Left forelimb (tissue), 1 donor: ENCODE measurements at regions not wholly inside any gene's neighbourhood (a gene's known extent, or its start where the extent isn't known, plus 50 kb on each side); places are given as distances from the start of the nearest gene placed in this dataset.

Experiments
- DNase-seq: peaks from one replicate; pipeline ENCODE4 v3.0.0-alpha.2; 2018; ENCODE audit warnings: low spot score

DNA sequence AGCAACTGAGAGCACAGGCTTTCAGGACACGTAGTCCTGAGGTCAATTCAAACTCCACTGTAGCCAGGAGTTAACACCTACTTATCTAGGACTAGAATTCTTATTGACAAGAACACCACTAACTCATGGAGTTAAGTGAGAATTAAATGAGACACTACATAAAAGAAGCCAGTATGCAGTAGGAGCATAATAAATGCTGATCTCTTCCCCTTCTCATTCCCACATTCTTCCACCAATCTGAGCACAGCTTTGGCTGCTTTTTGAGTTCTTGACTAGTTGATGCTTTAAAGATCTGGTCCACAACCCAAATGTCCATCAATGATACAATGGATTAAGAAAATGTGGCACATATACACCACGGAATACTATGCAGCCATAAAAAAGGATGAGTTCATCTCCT, 55.2 kb downstream of the TTC32 start:
- no peak for DNase-seq

DNA sequence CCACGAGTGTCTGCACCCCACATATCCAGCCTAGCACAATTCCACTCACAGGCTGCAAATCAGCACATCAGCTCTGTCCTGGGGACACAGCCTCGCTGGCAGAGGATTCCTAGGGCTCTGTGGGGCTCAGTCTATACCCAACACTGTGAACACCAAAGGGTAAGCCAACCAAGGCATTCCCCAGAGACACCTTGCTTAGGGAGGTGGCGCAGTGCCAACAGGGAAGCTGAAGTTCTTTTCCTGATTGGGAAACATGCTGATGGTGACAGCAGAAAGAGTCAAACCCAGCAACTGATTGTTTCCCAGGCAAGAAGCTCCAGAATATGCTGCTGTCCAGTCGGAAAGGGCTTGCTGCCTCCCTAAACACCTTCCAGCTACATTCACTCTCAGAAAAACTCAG, 55.8 kb downstream of the TTC32 start:
- DNase-seq = peak; percentile 44

DNA sequence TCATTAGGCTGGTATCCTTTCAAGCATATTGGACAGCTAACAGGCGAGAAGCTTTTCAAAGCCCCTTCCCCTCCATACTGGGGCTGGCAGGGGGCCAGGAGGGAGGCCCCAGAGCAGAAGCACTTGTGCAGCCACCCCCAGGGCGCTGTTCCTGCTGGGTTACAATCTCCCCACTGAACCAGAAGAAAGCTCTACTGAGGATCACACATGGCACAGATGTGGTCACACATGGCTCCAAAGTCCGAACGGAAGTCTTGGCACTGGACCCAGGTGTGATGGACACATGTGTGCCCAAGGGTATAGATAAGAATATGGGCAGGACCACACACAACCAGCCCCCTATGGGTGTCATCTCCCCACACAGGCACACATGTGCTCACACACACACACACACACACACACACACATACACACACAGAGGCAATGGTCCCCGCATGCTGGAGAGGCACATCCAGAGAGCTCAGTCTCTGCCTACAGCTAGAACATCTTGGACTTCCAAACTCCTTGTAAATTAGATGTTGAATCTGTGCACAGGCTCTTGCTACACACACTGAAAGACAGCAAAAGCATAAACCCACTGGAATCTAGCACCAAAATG, 56.4 kb downstream of the TTC32 start:
- peak; percentile 34 for DNase-seq

DNA sequence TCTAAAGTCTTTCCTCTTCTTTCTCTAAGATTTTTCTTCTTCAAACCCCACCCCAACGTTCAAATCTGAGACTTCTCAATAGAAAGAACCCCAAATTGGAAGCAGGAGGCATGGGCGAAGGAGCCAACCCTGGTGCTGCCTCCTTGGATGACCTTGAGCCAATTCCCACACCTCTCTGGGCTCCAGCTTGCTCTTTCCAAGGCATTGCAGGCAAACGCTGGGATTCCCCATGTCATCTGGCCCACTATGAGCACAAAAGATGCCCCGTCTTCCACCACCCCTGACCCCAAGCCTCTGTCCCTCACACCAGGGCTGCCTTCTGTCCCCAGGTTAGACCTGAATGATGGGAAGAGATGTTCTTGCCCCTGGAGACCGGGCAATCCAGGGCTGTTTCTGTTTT, 57.0 kb downstream of the TTC32 start:
- peak; percentile 44 for DNase-seq

DNA sequence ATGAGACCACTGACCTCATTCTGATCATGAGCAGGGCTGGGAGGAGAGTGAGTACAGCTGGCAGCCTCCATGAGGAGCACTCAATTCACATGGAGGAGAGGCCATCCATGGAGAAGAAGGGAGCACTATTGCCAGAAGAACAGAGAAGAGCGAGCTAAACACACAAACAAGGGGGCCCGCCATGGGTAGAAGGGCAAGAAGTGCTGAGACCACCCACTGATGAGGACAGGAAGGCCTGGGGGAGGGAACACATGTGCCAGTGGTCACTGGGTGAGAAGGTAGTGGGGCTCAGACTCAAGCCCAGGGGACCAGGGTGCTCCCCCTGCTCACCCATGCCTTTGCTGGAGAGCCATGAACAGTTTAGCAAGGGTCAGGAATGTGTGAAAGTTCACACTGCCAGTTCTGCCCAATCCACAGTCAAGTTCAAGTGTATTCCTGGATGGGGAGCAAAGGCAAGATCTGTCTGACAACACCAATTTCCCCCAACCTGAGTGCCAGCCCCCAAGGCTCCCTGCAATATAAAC, 57.7 kb downstream of the TTC32 start:
- DNase-seq = peak; percentile 28

DNA sequence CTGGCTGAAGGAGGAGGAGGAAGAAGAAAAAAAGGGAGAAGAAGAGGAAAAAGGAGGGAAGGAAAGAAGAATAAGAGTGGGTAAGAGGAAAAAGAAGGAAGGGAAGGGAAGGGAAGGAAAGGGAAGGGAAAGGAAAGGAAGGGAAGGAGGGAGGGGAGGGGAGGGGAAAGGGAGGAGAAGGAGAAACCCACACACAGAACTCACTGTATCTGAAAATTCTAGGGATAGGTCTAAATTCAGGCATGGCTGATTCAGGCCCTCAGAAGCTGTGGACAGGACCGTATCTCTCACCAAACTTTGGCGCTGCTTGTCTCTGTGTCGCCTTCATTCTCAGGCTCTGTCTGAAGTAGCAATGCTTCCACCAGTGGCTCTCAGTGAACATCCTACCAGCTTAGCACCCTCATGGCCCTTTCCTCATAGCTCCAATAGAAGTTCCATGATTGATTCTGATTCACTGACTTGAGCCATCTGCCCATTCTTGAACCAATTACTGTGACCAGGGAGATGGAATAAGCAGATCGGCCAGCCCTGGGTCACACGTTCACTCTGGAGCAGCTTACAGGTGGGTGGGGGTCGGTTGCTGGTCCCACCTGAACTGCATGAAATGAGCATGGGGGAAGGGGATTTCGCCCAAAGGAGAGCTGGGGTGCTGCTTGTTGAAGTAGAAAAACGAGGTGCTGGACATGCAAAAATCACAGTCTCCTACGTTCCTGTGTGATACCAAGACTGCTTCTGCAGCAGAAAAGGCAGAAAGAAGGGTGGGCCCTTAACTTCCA, 59.7 kb downstream of the TTC32 start:
- peak; percentile 47 for DNase-seq

DNA sequence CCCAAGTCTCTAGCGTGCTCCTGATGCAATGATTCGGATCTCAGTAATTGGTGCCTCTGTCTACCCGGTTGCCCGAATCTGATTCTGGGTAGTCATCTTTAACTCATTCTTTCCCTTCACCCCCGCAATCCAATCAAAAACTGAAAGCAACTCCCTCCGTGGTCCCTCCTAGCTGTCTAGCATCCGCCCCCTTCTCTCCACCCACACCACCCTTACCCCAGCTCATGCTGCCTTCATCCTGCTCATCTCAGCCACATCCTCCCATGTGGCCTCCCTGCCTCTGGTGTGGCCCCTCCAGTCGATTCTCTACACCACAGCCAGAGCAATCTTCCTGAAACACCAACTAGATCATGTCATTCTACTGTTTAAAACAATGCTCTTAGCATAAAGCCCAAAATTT, 62.3 kb downstream of the TTC32 start:
- DNase-seq = peak; percentile 23

DNA sequence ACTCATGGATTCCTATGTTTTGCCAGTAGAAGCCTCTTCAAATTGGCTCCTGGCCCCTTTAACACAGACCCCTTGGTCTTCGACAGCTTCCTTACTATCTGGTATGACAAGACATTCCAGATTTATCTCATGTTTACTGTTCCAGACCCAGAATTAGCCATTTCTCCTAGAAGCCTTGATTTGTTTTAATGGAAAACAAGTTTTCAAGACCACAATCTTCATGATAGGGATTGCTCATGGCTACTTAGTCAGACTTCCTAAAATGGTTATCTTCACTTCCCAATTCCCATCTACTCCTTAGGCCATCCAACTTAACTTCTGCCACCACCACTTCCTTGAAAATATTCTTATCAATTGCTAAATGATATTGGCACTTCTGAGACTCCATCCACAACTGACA, 63.2 kb downstream of the TTC32 start:
- DNase-seq = peak; percentile 8

DNA sequence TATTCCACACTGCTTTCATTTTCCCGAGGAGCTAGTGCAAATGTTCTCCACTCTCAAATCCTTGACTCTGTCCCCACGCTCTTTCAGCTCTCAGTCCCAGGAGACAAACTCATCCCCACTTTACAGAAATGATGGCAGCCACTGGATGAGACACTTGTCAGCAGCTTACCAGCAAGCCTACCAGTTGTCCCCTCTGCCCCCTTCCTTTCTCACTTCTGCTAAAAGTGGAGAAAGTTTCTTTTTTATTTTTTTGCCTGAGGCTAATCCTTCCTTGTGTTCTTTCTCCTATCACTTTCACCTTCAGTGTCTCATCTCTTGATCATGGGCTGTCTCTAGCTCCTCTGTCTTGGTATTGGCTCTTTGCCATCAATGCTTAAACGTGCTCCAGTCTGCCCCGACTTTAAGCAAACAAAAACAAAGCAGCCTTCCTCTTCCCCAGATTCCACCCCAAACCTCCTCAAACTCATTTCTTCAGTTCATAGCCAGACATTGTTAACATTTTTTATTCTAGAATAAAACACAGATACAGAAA, 64.5 kb downstream of the TTC32 start:
- no peak for DNase-seq

DNA sequence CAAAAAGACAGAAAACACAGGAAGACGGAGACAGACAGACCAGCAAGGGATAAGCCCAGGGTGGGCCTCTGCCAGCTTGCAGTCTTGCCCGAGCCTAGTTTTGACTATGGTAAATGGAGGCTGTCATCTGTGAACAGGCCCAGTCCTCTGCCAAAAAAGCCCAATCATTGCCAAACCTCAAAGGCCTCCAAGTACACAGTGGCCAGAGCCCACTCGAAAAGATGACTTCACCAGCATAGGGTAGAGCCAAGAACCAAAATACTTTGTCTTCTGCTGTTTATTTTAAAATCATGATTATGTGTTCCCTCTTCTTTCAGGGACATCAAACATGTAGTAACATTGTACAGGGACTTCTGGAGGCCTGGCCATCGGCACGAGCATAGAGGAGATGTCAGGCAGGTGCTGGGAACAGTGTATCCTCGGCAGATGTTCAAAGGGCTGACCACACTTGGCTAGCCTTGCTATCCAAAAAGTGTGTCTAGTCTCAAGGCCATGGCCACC, 66.0 kb downstream of the TTC32 start:
- DNase-seq = peak; percentile 51

DNA sequence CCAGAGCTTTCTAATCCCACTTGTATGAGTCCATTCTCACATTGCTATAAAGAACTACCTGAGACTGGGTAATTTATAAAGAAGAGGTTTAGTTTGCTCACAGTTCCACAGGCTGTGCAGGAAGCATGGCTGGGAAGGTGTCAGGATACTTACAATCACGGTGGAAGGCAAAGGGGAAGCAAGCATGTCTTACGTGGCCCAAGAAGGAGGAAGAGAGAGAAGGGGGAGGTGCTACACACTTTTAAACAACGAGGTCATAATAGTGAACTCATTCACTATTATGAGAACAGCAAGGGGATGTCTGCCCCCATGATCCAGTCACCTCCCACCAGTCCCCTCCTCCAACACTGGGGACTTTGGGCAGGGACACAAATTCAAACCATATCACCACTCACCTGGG, 67.8 kb downstream of the TTC32 start:
- no peak for DNase-seq

DNA sequence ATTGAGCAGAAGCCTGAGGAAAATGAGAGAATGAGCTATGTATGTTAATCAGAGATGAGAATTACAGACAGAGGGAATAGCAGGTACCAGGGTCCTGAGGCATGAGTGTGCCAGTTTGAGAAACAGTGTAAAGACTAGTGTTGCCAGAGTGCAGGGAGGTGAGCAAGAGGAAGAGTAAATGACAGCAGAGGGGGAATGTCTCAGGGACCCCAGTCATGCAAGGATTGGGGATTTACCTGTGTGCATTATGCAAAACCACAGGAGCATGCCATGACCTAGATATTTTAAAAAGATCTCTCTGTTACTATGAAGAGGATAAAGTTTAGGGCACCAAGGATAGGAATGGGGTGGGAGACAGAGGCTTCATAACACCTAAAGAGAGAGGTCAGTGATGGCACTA, 72.1 kb downstream of the TTC32 start:
- DNase-seq = no peak

DNA sequence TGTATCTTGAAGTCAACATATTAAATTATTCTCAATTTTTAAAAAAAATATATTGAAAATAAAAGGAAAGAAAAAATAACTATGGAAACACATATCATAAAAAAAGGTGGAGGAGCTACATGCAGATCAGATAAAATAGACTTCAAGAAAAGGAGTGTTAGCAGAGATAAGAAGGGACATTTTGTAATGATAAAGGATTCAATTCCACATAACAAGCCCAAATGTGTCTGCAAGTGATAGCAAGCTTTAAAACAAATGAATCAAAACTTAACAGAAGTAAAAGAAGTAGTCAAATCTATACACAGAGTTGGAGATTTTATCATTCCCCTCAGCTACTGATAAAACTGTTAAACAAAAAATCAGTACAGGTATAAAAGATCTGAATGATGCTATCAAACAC, 74.9 kb downstream of the TTC32 start:
- DNase-seq = no peak

DNA sequence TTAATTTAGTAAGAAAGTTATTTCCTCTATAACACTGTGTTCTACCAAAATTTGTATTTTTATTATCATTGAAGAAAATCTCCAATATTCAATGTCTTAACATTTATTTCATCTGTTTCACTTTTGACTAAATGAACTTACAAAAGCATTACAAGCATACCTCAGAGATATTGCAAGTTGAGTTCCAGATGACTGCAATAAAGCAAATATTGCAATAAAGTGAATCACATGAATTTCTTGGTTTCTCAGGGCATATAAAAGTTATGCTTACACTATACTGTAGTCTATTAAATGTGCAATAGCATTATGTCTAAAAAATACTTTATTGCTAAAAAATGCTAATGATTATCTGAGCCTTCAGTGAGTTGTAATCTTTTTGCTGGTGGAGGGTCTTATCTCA, 78.3 kb downstream of the TTC32 start:
- DNase-seq = no peak

DNA sequence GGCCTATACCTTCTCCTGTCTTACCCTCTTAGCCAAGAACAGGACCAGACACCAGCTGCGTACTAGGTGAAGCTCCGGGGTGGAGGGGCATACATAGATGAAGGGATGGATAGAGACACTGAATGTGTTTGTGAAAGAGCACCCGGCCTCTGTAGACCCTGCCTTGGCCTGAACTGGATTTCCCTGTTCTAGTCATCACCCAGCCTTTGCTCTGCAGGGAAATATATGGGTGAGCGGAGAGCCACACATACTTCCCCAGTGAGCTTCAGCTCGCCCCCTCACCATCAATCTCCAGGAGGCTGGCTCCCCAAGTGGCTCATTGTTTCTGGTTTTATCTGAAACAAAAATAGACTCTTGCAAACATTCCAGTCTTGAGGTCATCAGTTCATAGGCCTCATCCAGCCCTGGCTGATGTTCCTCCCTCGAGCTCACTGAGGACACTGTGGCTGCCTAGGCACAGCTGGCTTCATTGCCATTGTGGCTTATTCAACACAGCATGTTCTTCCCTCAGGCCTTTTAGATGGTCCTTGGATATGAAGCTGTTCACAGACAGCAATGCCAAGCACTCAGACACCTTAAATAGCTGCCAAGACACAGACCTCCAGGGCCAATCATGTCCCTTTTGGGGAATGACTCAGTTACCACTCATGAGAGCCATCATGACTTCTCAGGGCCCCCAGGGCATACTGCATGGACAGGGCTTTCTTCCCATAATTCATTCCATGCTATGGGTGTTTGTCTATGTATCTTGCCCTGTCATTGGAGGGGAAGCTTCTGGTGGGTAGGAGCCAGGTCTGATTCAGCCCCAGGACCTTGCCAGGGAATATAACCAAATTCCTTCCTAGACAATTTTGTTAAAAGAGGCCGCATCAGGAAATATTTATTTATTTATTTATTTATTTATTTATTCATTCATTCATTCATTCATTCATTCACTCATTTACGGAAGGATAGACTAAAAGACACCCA, 82.4 kb downstream of the TTC32 start:
- DNase-seq = peak; percentile 30

DNA sequence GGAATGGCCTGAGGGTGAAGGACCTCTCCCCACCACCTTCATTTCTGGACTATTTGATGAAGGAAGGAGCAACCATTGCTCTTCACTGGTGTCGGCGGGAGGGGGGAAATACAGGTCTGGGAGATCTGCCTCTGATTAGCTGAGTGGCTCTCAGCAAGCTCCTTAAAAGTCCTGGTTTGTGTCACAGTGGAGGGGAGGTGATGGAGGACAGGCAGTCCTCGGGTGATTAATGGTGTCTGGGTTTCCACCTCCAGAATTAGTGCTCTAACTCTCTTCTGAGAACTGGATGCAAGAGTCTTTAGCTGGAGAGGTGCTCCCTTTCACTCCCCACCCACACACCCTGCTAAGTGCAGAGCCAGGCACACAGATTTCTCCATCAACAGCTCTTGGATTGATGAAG, 83.2 kb downstream of the TTC32 start:
- DNase-seq = peak; percentile 38

DNA sequence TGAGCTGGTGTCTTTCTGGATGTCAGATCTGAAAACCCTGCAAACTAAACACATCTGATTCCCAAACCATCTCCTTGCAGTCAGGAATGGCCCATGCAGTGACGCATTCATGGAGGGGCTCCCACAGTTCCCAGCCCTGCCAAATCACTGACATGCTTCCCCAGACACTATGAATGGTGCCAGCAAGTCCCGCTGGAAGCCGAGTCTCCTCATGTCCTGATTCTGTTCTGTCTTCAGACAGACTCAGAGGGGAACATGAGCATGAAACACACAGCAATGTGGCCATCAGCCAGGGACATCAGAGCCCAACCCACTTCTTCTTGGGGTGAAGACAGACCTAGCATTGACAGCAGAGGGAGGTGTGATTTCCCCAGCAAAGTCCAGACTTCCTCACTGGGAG, 83.7 kb downstream of the TTC32 start:
- DNase-seq = peak; percentile 37

DNA sequence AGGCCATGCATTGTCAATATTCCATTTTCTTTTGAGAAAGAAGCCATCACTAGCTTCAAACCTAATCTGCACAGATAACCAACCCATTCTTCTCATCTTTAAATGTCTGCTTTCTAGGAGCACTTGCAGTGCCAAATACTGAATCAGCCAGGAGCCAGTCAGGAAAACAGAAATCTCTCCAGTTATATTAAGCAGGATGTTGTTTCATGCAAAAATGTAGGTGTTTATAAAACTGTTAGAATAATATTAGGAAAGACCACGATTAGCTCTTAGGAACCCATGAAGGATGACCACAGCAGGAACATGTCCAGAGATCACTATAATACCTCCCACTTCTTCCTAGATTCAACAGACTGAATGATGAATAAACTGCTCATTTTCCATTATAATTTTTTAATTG, 86.0 kb downstream of the TTC32 start:
- no peak for DNase-seq

DNA sequence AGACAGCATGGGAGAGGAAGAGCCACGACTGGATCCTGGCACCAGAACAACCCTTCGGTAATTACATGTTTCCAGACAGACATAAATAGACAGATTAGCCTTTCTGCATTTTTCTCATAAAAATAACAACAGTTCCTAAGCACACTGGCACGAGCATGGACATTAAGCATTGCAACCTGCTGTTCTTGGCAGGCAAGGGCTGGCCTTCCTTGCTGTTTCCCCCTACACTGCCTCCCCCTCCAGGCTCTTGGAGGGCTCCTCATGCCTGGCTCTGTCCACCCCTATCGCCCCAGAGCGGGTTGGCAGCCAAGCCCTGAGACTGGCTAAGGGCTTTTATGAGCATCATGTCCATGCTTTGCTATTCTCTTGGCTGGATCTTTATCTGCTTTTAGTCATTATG, 89.6 kb downstream of the TTC32 start:
- peak; percentile 67 for DNase-seq

DNA sequence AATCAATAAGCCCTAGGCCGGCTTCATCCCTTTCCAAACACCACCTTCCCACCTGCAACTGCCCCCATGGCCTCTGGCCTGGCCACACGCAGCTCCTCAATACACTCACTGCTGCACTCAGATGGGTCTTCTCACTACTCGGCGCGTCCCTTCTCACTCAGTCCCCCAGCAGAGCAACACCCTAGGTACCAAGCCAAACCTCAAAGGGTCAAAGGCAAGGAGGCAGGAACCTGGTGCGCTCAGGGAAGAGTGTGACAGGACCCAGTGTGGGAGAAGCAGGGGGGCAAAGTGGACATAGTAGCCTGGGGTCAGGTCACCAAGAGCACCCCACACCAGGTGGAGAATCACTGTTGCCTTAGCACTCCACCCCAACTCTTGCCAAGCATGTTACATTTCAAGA, 90.6 kb downstream of the TTC32 start:
- DNase-seq = peak; percentile 33

DNA sequence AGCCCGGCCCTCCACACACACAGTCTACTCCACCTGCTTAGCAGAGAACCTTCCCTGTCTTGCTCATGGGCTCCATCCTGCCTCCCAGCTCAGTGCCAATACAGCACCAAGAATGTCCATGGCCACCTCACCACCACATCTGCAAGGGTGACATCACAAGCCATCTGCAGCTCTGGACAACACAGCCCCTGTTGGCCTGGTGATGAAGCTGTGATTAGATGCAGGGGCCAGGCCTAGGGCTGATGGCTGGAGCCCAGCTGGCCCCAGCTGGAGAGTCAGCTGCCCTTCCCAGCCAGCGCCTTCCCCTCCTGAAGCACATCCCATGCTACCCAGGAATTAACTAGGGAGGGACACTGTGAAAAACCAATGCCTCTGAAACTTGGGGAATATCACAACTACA, 91.1 kb downstream of the TTC32 start:
- peak; percentile 68 for DNase-seq

DNA sequence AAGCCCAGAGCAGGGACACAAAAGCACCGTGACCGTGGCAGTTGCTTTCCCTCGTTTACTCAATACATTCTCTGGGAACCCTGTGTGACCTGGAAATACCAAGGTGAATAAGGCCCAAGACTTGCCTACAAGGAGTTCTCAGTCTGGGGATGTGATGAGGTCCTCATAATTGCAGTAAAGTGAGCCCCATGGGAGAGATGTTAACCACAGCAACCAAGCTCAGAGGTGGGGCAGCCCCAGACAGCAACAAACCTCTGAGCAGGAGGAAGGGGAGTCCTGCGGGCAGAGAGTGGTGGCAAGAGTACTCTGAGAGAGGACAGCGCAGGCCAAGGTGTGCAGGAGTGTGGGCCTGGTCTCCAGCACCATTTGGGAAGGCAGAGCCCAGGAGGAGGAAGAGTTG, 91.6 kb downstream of the TTC32 start:
- DNase-seq = peak; percentile 34
